ENCODE measurements at regions not wholly inside any gene's neighbourhood (a gene's known extent, or its start where the extent isn't known, plus 50 kb on each side); places are given as distances from the start of the nearest gene placed in this dataset.

- Histone ChIP-seq H3K4me3 (no peak overlapping the region), H3K36me3 (no peaks in the 10 kb centered on the region), H3K27me3 (no peaks in the 10 kb centered on the region), H3K27ac (no peak overlapping the region), H3K4me1 (no peaks in the 10 kb centered on the region), H3K9me3 (no peaks in the 10 kb centered on the region)
- intact Hi-C loops (cut with DNase I; ENCODE audit: low total_unique reads): no loop called here
- DNase-seq: no peak
- TF ChIP-seq POLR2A (IDR thresholded peaks at IDR 0.05) (no peak), CTCF (IDR thresholded peaks at IDR 0.05) (no peak)
Observed at GRCh38 chr16:64486561-64486960, 635.3 kb downstream of the CDH11 start.

- Histone ChIP-seq H3K4me1 (no peaks in the 10 kb centered on the region), H3K4me3 (no peak overlapping the region)
Observed at GRCh38 chr16:64481497-64481896, 640.4 kb downstream of the CDH11 start.

GRCh38 chr16:64478252-64478906, 643.5 kb downstream of the CDH11 start:
- Histone ChIP-seq H3K4me3 (no peak overlapping the region), H3K36me3 (no peaks in the 10 kb centered on the region), H3K9me3 (no peaks in the 10 kb centered on the region), H3K4me1 (no peaks in the 10 kb centered on the region), H3K27me3 (no peaks in the 10 kb centered on the region), H3K27ac (no peak overlapping the region)
- intact Hi-C loops (cut with DNase I; ENCODE audit: low total_unique reads): no loop called here
- no peak for DNase-seq
- TF ChIP-seq CTCF (IDR thresholded peaks at IDR 0.05): no peak
- TF ChIP-seq POLR2A (IDR thresholded peaks at IDR 0.05): no peak

More at GRCh38 chr16:64481497-64481896, 640.4 kb downstream of the CDH11 start:
- H3K27me3 ChIP-seq: no peaks in the 10 kb centered on the region
- TF ChIP-seq CTCF (IDR thresholded peaks at IDR 0.05): no peak
- TF ChIP-seq POLR2A (IDR thresholded peaks at IDR 0.05): no peak
- intact Hi-C loops (cut with DNase I; ENCODE audit: low total_unique reads): no loop called here
- no peak for DNase-seq
- no peak overlapping the region for H3K27ac ChIP-seq
- no peaks in the 10 kb centered on the region for H3K9me3 ChIP-seq
- H3K36me3 ChIP-seq: no peaks in the 10 kb centered on the region

GRCh38 chr16:64475627-64476351, 646.1 kb downstream of the CDH11 start:
- intact Hi-C loops (cut with DNase I; ENCODE audit: low total_unique reads): no loop called here
- no peaks in the 10 kb centered on the region for H3K4me1 ChIP-seq
- no peak for DNase-seq
- H3K9me3 ChIP-seq: no peaks in the 10 kb centered on the region
- no peak overlapping the region for H3K27ac ChIP-seq
- no peak overlapping the region for H3K4me3 ChIP-seq
- H3K36me3 ChIP-seq: no peaks in the 10 kb centered on the region
- H3K27me3 ChIP-seq: no peaks in the 10 kb centered on the region
- TF ChIP-seq POLR2A (IDR thresholded peaks at IDR 0.05) (no peak), CTCF (IDR thresholded peaks at IDR 0.05) (no peak)

- Histone ChIP-seq H3K4me1 (no peaks in the 10 kb centered on the region), H3K27ac (no peak overlapping the region), H3K36me3 (no peaks in the 10 kb centered on the region), H3K27me3 (no peaks in the 10 kb centered on the region), H3K9me3 (no peaks in the 10 kb centered on the region), H3K4me3 (no peak overlapping the region)
- DNase-seq: no peak
- intact Hi-C loops (cut with DNase I; ENCODE audit: low total_unique reads): no loop called here
- TF ChIP-seq CTCF (IDR thresholded peaks at IDR 0.05): no peak
- TF ChIP-seq POLR2A (IDR thresholded peaks at IDR 0.05): no peak
Observed at GRCh38 chr16:64470916-64471315, 650.9 kb downstream of the CDH11 start.

All from uterus (tissue), 3 donors.